GM12878 (cell line): ENCODE measurements at regions not wholly inside any gene's neighbourhood (a gene's known extent, or its start where the extent isn't known, plus 50 kb on each side); places are given as distances from the start of the nearest gene placed in this dataset.

Experiments used
- BHLHE40 ChIP-seq, 2 experiments: fragments of 450-650 bp in 1 of 2; IDR thresholded peaks; 2 replicates each; pipeline ENCODE4 v1.6.1; 2011 to 2017; ENCODE audit warnings: low read depth in 2 of 2, borderline replicate concordance in 1 of 2, improper control_type of control experiment in 1 of 2, low read length in 1 of 2, mild to moderate bottlenecking in 1 of 2
- CHD1 ChIP-seq: IDR thresholded peaks from 2 replicates; pipeline ENCODE4 v1.6.1; 2012; ENCODE audit warnings: low read depth, low read length, improper control_type of control experiment
- TAF1 ChIP-seq: IDR thresholded peaks from 2 replicates; pipeline ENCODE4 v1.6.1; 2011; ENCODE audit warnings: mild to moderate bottlenecking, low read depth, low read length, borderline replicate concordance
- WRNIP1 ChIP-seq: IDR thresholded peaks from 2 replicates; pipeline ENCODE4 v1.6.1; 2011; ENCODE audit warnings: low read depth, low read length, improper control_type of control experiment, borderline replicate concordance
- TF ChIP-seq, protein P1 (sequence below): IDR thresholded peaks from 2 replicates; pipeline ENCODE4 v1.6.1; 2012; ENCODE audit warnings: low read length, inconsistent platforms

DNA sequence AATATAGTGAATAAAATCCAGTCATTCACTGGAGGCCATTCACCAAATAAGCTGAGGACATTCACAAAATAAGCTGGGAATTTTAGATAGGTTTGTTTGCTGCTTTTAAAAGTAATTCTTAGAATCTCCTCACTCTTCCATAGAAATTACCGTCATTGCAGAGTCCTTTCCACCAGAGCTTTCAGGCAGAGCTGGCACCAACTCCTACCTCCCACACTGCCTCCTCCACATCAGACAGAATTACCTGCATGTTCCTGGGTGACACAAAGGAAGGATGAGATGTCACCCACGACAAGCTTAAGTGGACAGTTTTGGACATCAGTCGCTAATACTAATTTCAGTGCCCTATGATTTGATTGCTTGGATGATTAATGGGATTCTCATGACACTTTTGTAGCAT lies 1113.2 kb downstream of the IGSF11 start:
- no peak for TF ChIP-seq CHD1
- TF ChIP-seq WRNIP1 = no peak
- TF ChIP-seq TAF1 = no peak
- no peak for TF ChIP-seq BHLHE40 (IDR thresholded peaks at IDR 0.05; ENCODE audit: borderline replicate concordance in 1 of 2, low read depth in 2 of 2, low read length in 1 of 2)
- TF ChIP-seq, protein P1, sequence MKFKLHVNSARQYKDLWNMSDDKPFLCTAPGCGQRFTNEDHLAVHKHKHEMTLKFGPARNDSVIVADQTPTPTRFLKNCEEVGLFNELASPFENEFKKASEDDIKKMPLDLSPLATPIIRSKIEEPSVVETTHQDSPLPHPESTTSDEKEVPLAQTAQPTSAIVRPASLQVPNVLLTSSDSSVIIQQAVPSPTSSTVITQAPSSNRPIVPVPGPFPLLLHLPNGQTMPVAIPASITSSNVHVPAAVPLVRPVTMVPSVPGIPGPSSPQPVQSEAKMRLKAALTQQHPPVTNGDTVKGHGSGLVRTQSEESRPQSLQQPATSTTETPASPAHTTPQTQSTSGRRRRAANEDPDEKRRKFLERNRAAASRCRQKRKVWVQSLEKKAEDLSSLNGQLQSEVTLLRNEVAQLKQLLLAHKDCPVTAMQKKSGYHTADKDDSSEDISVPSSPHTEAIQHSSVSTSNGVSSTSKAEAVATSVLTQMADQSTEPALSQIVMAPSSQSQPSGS = no peak
